Prostate gland (tissue), 2 donors: ENCODE measurements at regions not wholly inside any gene's neighbourhood (a gene's known extent, or its start where the extent isn't known, plus 50 kb on each side); places are given as distances from the start of the nearest gene placed in this dataset.

Source experiments
- CTCF ChIP-seq, 4 experiments: fragments of 200-600 bp in 2 of 4; fragments of 450-650 bp in 2 of 4; sonication (generic) in 2 of 4; IDR thresholded peaks; 1 replicate in 3 of 4; 2 replicates in 1 of 4; pipeline ENCODE4 v1.5.1; 2016 to 2019; ENCODE audit warnings: antibody characterized with exemption in 4 of 4, mild to moderate bottlenecking in 2 of 4, moderate library complexity in 2 of 4
- POLR2AphosphoS5 ChIP-seq: sonication (generic); formaldehyde crosslinking; IDR thresholded peaks from one replicate; pipeline ENCODE4 v1.6.1; 2017; ENCODE audit warnings: antibody characterized with exemption

- TF ChIP-seq CTCF (IDR thresholded peaks at IDR 0.05) (no peak), POLR2AphosphoS5 (no peak)
Measured at GRCh38 chr5:175236176-175236575, 207.8 kb downstream of the DRD1 start.
